Hepatocyte (in vitro differentiated cells): ENCODE measurements at regions not wholly inside any gene's neighbourhood (a gene's known extent, or its start where the extent isn't known, plus 50 kb on each side); places are given as distances from the start of the nearest gene placed in this dataset.

ENCODE experiments used
- DNase-seq: peaks from one replicate; pipeline ENCODE4 v3.0.0-alpha.2; 2016; ENCODE audit warnings: low spot score
- H2AFZ ChIP-seq: fragments of 200-600 bp; sonication (generic); 2 replicates; pipeline ENCODE4 v1.6.0; 2016; ENCODE audit warnings: antibody characterized with exemption, mild to moderate bottlenecking
- H3K27ac ChIP-seq: fragments of 200-600 bp; sonication (generic); 2 replicates; pipeline ENCODE4 v1.5.1; 2016; ENCODE audit warnings: mild to moderate bottlenecking
- H3K27me3 ChIP-seq: fragments of 200-600 bp; sonication (generic); 2 replicates; pipeline ENCODE4 v1.6.1; 2016
- H3K36me3 ChIP-seq: fragments of 200-600 bp; sonication (generic); replicated peaks from 2 replicates; pipeline ENCODE4 v1.5.1; 2016; ENCODE audit warnings: low read depth; ENCODE audit not compliant: insufficient read depth
- H3K4me1 ChIP-seq: fragments of 200-600 bp; sonication (generic); 2 replicates; pipeline ENCODE4 v1.5.1; 2016; ENCODE audit warnings: mild to moderate bottlenecking, moderate library complexity; ENCODE audit not compliant: insufficient read depth
- H3K4me2 ChIP-seq: fragments of 200-600 bp; sonication (generic); 2 replicates; pipeline ENCODE4 v1.6.0; 2016
- H3K4me3 ChIP-seq: fragments of 200-600 bp; sonication (generic); 2 replicates; pipeline ENCODE4 v1.5.1; 2016; ENCODE audit warnings: mild to moderate bottlenecking
- H3K79me2 ChIP-seq: fragments of 200-600 bp; sonication (generic); 2 replicates; pipeline ENCODE4 v1.6.0; 2017; ENCODE audit warnings: mild to moderate bottlenecking
- H3K9me2 ChIP-seq: fragments of 200-600 bp; sonication (generic); replicated peaks from 2 replicates; pipeline ENCODE4 v1.6.0; 2017; ENCODE audit warnings: mild to moderate bottlenecking; ENCODE audit not compliant: insufficient read depth
- H3K9me3 ChIP-seq: fragments of 200-600 bp; sonication (generic); 2 replicates; pipeline ENCODE4 v1.5.1; 2016; ENCODE audit warnings: low read depth, mild to moderate bottlenecking
- H4K20me1 ChIP-seq: fragments of 200-600 bp; sonication (generic); 2 replicates; pipeline ENCODE4 v1.6.0; 2016; ENCODE audit warnings: mild to moderate bottlenecking; ENCODE audit not compliant: insufficient read depth, poor library complexity, severe bottlenecking
- CTCF ChIP-seq: fragments of 200-600 bp; sonication (generic); IDR thresholded peaks from 2 replicates; pipeline ENCODE4 v1.5.1; 2016; ENCODE audit warnings: antibody characterized with exemption, mild to moderate bottlenecking; ENCODE audit not compliant: poor library complexity
- EZH2 ChIP-seq: fragments of 200-600 bp; sonication (generic); IDR thresholded peaks from 2 replicates; pipeline ENCODE4 v1.6.1; 2016; ENCODE audit warnings: antibody characterized with exemption, mild to moderate bottlenecking, borderline replicate concordance
- EZH2phosphoT487 ChIP-seq: fragments of 200-600 bp; sonication (generic); IDR thresholded peaks from one replicate; pipeline ENCODE4 v1.6.1; 2018; ENCODE audit warnings: antibody characterized with exemption, mild to moderate bottlenecking, low read depth, moderate library complexity; ENCODE audit not compliant: unreplicated experiment, severe bottlenecking
- WGBS: methylation state at CpG from one replicate; pipeline ENCODE4 v1.1.6; 2016; ENCODE audit warnings: low lambda C conversion rate; ENCODE audit errors: missing lambda C conversion rate; 5-methylcytosine and 5-hydroxymethylcytosine counted together

GRCh38 chr7:19239951-19240350 lies 94.7 kb upstream of the FERD3L start:
- TF ChIP-seq CTCF (no peak), EZH2phosphoT487 (no peak), EZH2 (no peak)
- H3K9me3 ChIP-seq: no peaks in the 10 kb centered on the region
- 88% methylated on average over 3 of the region's 3 CpGs for WGBS
- no peak overlapping the region for H3K4me3 ChIP-seq
- H3K4me2 ChIP-seq: no peak overlapping the region
- no peaks in the 10 kb centered on the region for H3K27me3 ChIP-seq
- H3K27ac ChIP-seq: no peak overlapping the region
- H2AFZ ChIP-seq: no peak overlapping the region
- no peaks in the 10 kb centered on the region for H3K9me2 ChIP-seq
- H4K20me1 ChIP-seq: no peaks in the 10 kb centered on the region
- no peaks in the 10 kb centered on the region for H3K36me3 ChIP-seq
- no peak for DNase-seq
- no peaks in the 10 kb centered on the region for H3K4me1 ChIP-seq
- no peaks in the 10 kb centered on the region for H3K79me2 ChIP-seq

- no peaks in the 10 kb centered on the region for H3K9me3 ChIP-seq
- no peaks in the 10 kb centered on the region for H3K27me3 ChIP-seq
- no peak overlapping the region for H3K27ac ChIP-seq
- no peaks in the 10 kb centered on the region for H3K36me3 ChIP-seq
- TF ChIP-seq CTCF (no peak), EZH2 (no peak), EZH2phosphoT487 (no peak)
- H3K4me1 ChIP-seq: no peaks in the 10 kb centered on the region
- no peak overlapping the region for H2AFZ ChIP-seq
- WGBS: 90% methylated on average over 5 of the region's 5 CpGs
- H4K20me1 ChIP-seq: no peaks in the 10 kb centered on the region
- no peak overlapping the region for H3K4me2 ChIP-seq
- H3K9me2 ChIP-seq: no peaks in the 10 kb centered on the region
- no peak overlapping the region for H3K4me3 ChIP-seq
- H3K79me2 ChIP-seq: no peaks in the 10 kb centered on the region
- no peak for DNase-seq
Measured at GRCh38 chr7:19235680-19236079, 90.5 kb upstream of the FERD3L start.

- Histone ChIP-seq H3K36me3 (no peaks in the 10 kb centered on the region), H3K4me2 (no peak overlapping the region), H3K4me3 (no peak overlapping the region), H3K9me2 (no peaks in the 10 kb centered on the region), H2AFZ (no peak overlapping the region), H3K4me1 (no peaks in the 10 kb centered on the region), H4K20me1 (no peaks in the 10 kb centered on the region), H3K27me3 (no peaks in the 10 kb centered on the region), H3K27ac (no peak overlapping the region), H3K79me2 (no peaks in the 10 kb centered on the region), H3K9me3 (no peaks in the 10 kb centered on the region)
- TF ChIP-seq EZH2phosphoT487 (no peak), EZH2 (no peak), CTCF (no peak)
- WGBS: 87% methylated on average over 2 of the region's 2 CpGs
- no peak for DNase-seq
Measured at GRCh38 chr7:19224951-19225350, 79.7 kb upstream of the FERD3L start.

GRCh38 chr7:19215412-19215811 lies 70.2 kb upstream of the FERD3L start:
- H3K9me2 ChIP-seq: no peaks in the 10 kb centered on the region
- TF ChIP-seq EZH2phosphoT487 (no peak), EZH2 (no peak), CTCF (no peak)
- DNase-seq: peak; percentile 41
- H3K79me2 ChIP-seq: no peaks in the 10 kb centered on the region
- H3K27me3 ChIP-seq: no peaks in the 10 kb centered on the region
- no peak overlapping the region for H3K27ac ChIP-seq
- peak overlapping the region; percentile 24 for H3K4me2 ChIP-seq
- no peak overlapping the region for H2AFZ ChIP-seq
- H3K9me3 ChIP-seq: no peaks in the 10 kb centered on the region
- no peaks in the 10 kb centered on the region for H3K36me3 ChIP-seq
- peaks cover 11% of the 10 kb centered on the region for H3K4me1 ChIP-seq
- no peak overlapping the region for H3K4me3 ChIP-seq
- no peaks in the 10 kb centered on the region for H4K20me1 ChIP-seq
